WI38 (cell line): ENCODE measurements at regions not wholly inside any gene's neighbourhood (a gene's known extent, or its start where the extent isn't known, plus 50 kb on each side); places are given as distances from the start of the nearest gene placed in this dataset.

Experiments
- H3K4me3 ChIP-seq: 2 replicates; pipeline ENCODE4 v1.5.1; 2011; ENCODE audit warnings: low read depth, mild to moderate bottlenecking, control low read depth, low read length
- TF ChIP-seq, protein P1 (sequence below): IDR thresholded peaks from 2 replicates; pipeline ENCODE4 v1.5.1; 2012; ENCODE audit warnings: low read depth, mild to moderate bottlenecking, control low read depth, low read length

DNA sequence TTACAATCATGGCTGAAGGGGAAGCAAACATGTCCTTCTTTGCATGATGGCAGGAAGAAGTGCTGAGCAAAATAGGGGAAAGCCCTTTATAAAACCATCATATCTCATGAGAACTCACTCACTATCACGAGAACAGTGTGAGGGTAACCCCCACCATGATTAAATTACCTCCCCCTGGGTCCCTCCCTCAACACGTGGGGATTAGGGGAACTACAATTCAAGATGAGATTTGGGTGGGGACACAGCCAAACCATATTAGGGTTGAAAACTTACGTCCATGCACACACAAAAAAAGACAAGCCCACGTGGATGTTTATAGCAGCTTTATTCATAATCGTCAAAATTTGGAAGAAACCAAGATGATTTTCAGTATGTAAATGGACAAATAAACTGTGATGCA, 72.3 kb downstream of the RPL22L1 start:
- H3K4me3 ChIP-seq: no peak overlapping the region
- TF ChIP-seq, protein P1, sequence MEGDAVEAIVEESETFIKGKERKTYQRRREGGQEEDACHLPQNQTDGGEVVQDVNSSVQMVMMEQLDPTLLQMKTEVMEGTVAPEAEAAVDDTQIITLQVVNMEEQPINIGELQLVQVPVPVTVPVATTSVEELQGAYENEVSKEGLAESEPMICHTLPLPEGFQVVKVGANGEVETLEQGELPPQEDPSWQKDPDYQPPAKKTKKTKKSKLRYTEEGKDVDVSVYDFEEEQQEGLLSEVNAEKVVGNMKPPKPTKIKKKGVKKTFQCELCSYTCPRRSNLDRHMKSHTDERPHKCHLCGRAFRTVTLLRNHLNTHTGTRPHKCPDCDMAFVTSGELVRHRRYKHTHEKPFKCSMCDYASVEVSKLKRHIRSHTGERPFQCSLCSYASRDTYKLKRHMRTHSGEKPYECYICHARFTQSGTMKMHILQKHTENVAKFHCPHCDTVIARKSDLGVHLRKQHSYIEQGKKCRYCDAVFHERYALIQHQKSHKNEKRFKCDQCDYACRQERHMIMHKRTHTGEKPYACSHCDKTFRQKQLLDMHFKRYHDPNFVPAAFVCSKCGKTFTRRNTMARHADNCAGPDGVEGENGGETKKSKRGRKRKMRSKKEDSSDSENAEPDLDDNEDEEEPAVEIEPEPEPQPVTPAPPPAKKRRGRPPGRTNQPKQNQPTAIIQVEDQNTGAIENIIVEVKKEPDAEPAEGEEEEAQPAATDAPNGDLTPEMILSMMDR: no peak

DNA sequence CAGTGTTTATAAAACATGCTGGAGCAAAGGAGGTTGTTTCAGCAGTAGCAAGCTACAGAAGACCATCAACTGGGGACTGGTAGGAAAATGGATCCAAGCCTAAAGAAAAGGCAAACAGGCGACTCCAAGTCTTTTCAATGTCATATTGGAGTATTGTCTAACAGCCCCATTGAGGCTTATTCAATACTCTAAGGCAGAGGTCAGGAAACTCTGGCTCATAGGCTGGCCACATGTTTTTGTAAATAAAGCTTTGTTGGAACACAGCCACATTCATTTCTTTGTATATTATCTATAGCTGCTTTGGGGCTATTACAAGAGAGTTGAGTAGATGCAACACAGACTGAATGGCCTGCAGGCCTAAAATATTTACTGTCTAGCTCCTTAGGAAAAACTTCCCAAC, 77.5 kb downstream of the RPL22L1 start:
- H3K4me3 ChIP-seq: no peak overlapping the region
- TF ChIP-seq, protein P1: no peak

DNA sequence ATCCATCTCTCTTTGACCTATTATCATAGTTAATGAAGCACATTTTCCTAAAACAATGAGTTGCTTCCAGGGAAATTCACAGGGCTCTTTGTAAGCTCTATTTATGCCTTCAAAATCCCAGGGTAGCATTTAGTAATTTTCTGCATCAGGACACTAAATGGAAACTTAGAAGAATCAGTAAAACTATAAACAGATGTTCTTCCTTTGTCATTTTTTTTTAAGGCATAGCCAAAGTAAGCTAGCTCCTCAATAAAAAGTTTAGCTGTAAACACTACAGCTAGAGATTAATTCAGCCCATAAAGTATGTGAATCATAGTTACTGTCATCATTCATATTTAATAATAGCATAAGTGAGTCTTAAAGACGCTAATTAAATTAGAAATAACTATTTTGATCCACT, 79.3 kb downstream of the RPL22L1 start:
- no peak overlapping the region for H3K4me3 ChIP-seq
- TF ChIP-seq, protein P1: no peak

DNA sequence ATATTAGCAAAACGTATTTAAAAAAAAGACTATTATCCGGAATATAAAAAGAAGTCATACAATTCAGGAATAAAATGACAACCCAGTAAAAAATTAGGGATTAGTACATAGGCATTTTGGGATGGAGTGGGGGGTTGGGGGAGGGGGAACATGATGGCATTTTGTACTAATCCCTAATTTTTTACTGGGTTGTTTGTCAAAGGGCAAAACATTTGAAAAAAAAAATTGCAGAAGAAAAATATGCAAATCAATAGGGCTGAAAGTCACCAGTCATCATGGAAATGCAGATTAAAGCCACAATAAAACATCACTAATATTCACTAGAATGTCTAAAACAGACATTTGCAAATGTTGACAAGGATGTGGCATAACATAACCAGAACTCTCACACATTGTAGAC, 82.5 kb downstream of the RPL22L1 start:
- no peak overlapping the region for H3K4me3 ChIP-seq
- TF ChIP-seq, protein P1: no peak

DNA sequence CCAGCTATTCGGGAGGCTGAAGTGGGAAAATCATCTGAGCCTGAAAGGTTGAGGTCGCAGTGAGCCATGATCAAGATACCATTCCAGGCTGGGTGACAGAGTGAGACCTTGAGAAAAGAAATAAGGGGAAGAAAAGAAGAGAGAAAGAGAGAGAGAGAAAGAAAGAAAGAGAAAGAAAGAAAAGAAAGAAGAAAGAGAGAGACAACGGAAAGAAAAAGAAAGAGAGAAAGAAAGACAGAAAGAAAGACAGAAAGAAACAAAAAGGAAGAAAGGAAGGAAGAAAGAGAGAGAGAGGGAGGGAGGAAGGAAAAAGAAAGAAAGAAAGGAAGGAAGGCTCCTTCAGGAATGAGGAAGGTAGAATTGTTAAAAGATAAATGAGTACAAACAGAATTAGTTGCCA, 84.5 kb downstream of the RPL22L1 start:
- TF ChIP-seq, protein P1: no peak
- no peak overlapping the region for H3K4me3 ChIP-seq

DNA sequence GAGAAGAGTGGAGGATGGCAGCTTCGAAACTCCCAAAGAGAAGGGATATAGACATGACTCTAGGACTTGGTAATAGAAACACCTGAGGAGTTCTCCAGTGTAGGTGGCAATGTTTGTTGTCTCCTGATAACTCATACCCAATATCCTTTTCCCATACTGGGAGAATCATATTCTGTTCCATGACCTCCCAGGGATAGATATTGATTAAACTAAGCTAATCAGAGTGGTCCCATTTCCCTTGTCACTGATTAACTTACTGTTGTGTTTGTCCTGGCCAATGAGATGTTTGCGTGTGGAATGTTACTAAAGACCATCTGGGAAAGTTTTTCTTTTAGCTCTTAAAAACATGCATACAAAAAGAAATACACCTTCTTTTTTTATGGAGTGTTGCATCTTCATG, 85.6 kb downstream of the RPL22L1 start:
- TF ChIP-seq, protein P1: no peak
- no peak overlapping the region for H3K4me3 ChIP-seq

DNA sequence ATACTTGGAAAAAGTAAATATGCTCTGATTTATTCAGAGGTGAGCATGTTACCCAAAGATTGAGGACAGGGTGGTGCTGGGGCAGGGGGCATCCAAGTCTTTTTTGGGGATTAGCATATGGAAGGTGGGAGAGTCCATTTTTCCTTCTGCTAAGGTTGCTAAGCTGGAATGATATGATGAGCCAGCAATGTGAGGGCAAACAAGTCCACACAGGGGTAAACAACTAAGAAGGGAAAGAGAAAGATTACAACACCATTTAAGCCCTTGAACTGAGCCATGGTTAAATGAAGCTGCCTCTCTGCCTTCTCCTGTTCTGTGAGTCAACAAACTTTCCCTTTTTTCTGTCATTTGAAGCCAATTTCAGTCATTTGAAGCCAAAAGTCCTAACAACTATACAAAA, 89.0 kb downstream of the RPL22L1 start:
- TF ChIP-seq, protein P1: no peak
- H3K4me3 ChIP-seq: no peak overlapping the region
